ENCODE measurements at regions not wholly inside any gene's neighbourhood (a gene's known extent, or its start where the extent isn't known, plus 50 kb on each side); places are given as distances from the start of the nearest gene placed in this dataset.
"Not testable (repeated sequence)": the region's sequence is repeated elsewhere in the genome, so short reads cannot be mapped to it uniquely, and the experiment has no call there.

GRCh38 chr1:234808459-234808858 is 198.5 kb upstream of the IRF2BP2 start:
- TF ChIP-seq CTCF (conservative IDR thresholded peaks at IDR 0.05; ENCODE audit: low read length); EZH2phosphoT487 (IDR thresholded peaks at IDR 0.05; ENCODE audit: borderline replicate concordance, low read depth, low read length): not testable (repeated sequence)

Data from OCI-LY7 (cell line).